GM10266 (cell line): ENCODE measurements at regions not wholly inside any gene's neighbourhood (a gene's known extent, or its start where the extent isn't known, plus 50 kb on each side); places are given as distances from the start of the nearest gene placed in this dataset.

Source experiments
- DNase-seq: peaks from one replicate; pipeline ENCODE4 v3.0.0; 2012; ENCODE audit errors: extremely low spot score
- TF ChIP-seq, protein P1 (sequence below): IDR thresholded peaks from 2 replicates; pipeline ENCODE4 v1.5.1; 2012; ENCODE audit warnings: mild to moderate bottlenecking, low read depth; ENCODE audit not compliant: control insufficient read depth, insufficient read depth; ENCODE audit errors: missing control alignments

DNA sequence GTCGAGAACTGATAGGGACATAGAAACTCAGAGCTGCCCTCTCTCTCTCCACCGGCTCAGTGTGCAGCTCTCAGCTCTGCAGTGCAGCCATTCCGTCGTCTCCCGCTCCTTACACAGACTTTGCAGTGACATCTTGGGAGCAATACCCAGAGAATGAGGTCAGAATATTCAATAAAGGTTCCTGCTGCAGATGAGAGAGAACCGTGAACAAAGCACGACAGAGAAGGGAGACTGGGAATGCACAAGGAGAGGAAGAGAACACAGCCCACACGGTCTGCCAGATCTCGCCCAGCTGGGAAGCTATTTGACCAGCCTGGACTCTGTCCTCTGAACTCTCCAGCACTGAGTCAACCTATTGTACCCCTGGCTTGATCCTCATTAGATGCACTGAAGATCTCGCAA is 118.0 kb upstream of the PPARGC1A start:
- DNase-seq = no peak
- TF ChIP-seq, protein P1, sequence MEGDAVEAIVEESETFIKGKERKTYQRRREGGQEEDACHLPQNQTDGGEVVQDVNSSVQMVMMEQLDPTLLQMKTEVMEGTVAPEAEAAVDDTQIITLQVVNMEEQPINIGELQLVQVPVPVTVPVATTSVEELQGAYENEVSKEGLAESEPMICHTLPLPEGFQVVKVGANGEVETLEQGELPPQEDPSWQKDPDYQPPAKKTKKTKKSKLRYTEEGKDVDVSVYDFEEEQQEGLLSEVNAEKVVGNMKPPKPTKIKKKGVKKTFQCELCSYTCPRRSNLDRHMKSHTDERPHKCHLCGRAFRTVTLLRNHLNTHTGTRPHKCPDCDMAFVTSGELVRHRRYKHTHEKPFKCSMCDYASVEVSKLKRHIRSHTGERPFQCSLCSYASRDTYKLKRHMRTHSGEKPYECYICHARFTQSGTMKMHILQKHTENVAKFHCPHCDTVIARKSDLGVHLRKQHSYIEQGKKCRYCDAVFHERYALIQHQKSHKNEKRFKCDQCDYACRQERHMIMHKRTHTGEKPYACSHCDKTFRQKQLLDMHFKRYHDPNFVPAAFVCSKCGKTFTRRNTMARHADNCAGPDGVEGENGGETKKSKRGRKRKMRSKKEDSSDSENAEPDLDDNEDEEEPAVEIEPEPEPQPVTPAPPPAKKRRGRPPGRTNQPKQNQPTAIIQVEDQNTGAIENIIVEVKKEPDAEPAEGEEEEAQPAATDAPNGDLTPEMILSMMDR = no peak

DNA sequence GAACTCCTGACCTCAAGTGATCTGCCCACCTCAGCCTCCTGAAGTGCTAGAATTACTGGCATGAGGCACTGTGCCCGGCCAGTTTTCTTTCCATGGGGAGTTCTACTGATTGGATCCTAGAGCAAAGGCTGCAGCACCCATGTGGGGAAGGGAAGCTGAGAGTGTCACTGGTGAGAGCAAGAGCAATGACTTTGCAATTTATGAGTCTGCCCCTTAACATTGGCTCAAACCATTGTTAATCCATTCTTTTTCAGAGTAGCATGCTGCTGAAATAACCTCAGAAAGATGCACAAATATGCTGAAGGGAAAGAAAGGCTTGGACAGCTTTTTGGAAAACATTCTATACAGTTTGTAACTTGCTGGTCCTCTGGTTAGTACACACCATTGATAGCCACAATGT is 116.4 kb upstream of the PPARGC1A start:
- DNase-seq = no peak
- TF ChIP-seq, protein P1 = no peak

DNA sequence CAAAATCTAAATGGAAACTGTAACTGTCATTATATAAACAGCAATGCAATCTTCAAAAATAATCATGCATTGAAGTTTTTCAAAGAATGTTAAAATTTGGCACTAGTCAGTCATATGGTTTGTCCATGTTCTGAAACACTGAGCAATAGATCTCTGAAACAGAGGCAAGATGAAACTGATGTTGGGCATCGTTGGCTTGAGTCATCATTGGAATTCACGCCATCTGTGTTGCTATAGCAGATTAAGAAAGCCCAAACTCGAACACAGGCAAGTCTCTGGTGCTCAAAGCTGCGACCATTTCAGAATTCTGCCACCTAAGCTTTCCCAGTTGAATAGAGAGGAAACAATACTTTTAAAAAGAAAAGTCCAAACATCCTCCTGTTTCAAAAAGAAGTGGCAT is 114.1 kb upstream of the PPARGC1A start:
- TF ChIP-seq, protein P1 = no peak
- no peak for DNase-seq

DNA sequence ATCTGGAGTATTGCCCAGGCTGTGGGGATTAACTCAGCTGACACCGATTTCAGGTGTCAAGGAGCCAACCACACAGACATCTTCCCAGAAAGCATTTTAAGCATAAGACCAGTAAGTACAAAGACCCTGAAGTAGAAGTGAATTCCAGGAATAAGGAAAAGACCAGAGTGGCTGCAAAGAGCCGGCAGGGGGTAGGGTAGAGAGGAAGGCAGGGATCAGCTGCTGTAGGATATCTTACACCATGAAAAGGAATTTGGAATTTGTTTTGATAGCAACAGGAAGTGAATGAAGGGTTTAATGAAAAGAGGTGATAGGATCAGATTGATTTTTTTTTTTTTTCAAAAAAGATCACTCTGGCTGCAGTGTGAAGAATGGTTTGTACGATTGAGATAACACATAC is 113.6 kb upstream of the PPARGC1A start:
- TF ChIP-seq, protein P1 = no peak
- DNase-seq = no peak

DNA sequence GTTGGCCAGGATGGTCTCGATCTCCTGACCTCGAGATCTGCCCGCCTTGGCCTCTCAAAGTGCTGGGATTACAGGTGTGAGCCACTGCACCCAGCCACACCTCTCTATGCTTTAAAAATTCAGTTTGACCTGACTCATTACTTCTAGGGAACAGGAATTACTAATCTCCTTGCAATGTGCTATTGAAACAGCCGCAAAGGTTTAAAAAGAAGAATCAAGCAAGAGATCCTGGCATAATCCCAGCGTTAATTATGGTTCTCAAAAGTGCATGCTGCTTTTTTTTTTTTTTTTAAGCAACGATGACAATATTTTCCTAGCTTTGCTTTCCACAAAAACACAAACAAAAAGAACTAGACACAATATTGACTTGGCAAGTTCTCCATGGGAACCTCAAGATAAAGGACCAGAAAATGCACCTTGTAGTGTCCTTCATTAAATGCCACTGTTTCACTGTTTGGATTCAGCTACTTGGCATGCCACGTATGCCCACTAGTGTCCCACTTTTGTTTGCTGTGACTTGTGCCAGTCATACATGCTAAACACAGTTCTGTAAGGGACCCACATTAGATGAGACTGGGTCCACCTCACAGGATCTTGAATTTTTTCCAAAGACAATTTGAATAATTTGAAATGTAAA is 112.6 kb upstream of the PPARGC1A start:
- no peak for DNase-seq

DNA sequence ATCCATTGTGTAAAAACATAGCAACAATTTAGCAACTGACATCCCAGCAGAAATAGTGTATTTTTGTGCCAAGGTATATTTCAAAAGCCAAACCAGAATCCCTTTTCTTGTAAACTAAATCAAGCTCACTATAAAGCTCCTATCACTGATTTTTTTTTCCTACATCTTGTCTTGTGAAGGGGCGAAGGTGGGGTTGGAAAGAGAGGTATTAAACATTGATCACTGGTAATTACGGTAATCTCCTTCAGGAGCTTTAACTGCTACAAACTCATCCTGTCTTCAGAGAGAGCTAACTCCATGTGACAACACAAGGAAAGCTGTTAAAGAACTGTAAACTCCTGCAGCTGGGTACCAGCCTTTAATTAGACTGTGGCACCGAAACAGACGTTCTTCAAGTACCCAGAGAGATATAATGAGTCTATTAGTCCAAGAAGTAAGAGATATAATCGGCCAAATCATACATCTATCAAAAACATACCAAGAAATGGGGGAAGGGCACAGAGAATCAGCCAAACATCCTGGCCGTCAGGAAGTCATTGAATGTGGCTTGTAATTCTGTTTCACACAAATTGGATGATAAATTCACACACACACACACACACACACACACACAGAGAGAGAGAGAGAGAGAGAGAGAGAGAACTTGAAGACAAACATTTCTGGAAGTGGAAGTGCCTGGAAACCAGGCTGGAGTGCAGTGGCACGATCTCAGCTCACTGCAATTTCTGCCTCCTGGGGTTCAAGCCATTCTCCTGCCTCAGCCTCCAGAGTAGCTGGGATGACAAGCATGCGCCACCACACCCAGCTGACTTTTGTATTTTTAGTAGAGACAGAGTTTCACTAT is 111.9 kb upstream of the PPARGC1A start:
- TF ChIP-seq, protein P1 = no peak
- DNase-seq = no peak

More for the DNA sequence above, 112.6 kb upstream of the PPARGC1A start:
- TF ChIP-seq, protein P1 = no peak

DNA sequence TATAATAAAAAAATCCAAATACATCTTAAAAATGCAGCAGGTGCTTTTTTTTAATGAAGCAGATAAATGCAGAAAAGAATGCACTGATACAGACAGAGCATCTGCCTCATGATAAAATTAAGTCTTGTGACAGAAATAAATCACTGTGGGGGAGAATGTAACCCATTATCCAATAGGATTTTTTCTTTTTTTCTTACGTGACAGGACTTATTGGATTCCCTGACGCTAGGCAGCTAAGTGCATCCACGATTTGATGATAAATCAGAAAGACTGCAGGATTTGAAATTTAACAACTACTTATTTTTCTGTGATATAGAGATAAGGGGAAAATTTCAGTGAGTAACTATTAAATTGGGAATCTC is 110.6 kb upstream of the PPARGC1A start:
- TF ChIP-seq, protein P1 = no peak
- DNase-seq = no peak
